ENCODE measurements at regions not wholly inside any gene's neighbourhood (a gene's known extent, or its start where the extent isn't known, plus 50 kb on each side); places are given as distances from the start of the nearest gene placed in this dataset.

GRCh38 chr10:128539510-128540127 lies 413.4 kb upstream of the MKI67 start:
- no peak for DNase-seq

- DNase-seq, result no peak
Measured at GRCh38 chr10:128540128-128540762, 414.0 kb upstream of the MKI67 start.

GRCh38 chr10:128540781-128541761 lies 414.8 kb upstream of the MKI67 start:
- no peak for DNase-seq

GRCh38 chr10:128541926-128542475 lies 415.8 kb upstream of the MKI67 start:
- DNase-seq, result no peak

GRCh38 chr10:128542659-128543058 lies 416.4 kb upstream of the MKI67 start:
- no peak for DNase-seq

GRCh38 chr10:128543151-128543550 lies 416.9 kb upstream of the MKI67 start:
- no peak for DNase-seq

- no peak for DNase-seq
Measured at GRCh38 chr10:128545216-128545615, 419.0 kb upstream of the MKI67 start.

GRCh38 chr10:128546651-128547165 lies 420.5 kb upstream of the MKI67 start:
- DNase-seq, result no peak

- DNase-seq, result no peak
Measured at GRCh38 chr10:128549101-128549608, 422.9 kb upstream of the MKI67 start.

- DNase-seq, result no peak
Measured at GRCh38 chr10:128550045-128550444, 423.8 kb upstream of the MKI67 start.

- DNase-seq, result no peak
Measured at GRCh38 chr10:128551475-128551874, 425.3 kb upstream of the MKI67 start.

- no peak for DNase-seq
Measured at GRCh38 chr10:128553755-128554154, 427.5 kb upstream of the MKI67 start.

GRCh38 chr10:128556182-128557110 lies 430.2 kb upstream of the MKI67 start:
- DNase-seq, result no peak

GRCh38 chr10:128557149-128557710 lies 431.0 kb upstream of the MKI67 start:
- DNase-seq, result no peak

- DNase-seq, result no peak
Measured at GRCh38 chr10:128560406-128560805, 434.2 kb upstream of the MKI67 start.

- DNase-seq, result no peak
Measured at GRCh38 chr10:128560993-128561392, 434.8 kb upstream of the MKI67 start.

GRCh38 chr10:128563387-128563786 lies 437.2 kb upstream of the MKI67 start:
- DNase-seq, result no peak

- no peak for DNase-seq
Measured at GRCh38 chr10:128563904-128564303, 437.7 kb upstream of the MKI67 start.

- DNase-seq, result no peak
Measured at GRCh38 chr10:128566361-128566968, 440.2 kb upstream of the MKI67 start.

GRCh38 chr10:128567551-128567950 lies 441.3 kb upstream of the MKI67 start:
- DNase-seq, result no peak

GRCh38 chr10:128568041-128568440 lies 441.8 kb upstream of the MKI67 start:
- DNase-seq, result no peak

Measured in NCI-H2029 (cell line).